HEK293 (cell line): ENCODE measurements at regions not wholly inside any gene's neighbourhood (a gene's known extent, or its start where the extent isn't known, plus 50 kb on each side); places are given as distances from the start of the nearest gene placed in this dataset.

Source experiments
- CTCF ChIP-seq: fragments of 450-650 bp; formaldehyde crosslinking; IDR thresholded peaks from 2 replicates; pipeline ENCODE4 v1.5.1; 2016; ENCODE audit warnings: missing biosample characterization, missing genetic modification characterization
- REST ChIP-seq: fragments of 450-650 bp; formaldehyde crosslinking; IDR thresholded peaks from 2 replicates; pipeline ENCODE4 v1.5.1; 2016; ENCODE audit warnings: missing biosample characterization, missing genetic modification characterization
- ZNF18 ChIP-seq: fragments of 450-650 bp; formaldehyde crosslinking; IDR thresholded peaks from 2 replicates; pipeline ENCODE4 v1.5.1; 2016; ENCODE audit warnings: missing biosample characterization, missing genetic modification characterization
- ZNF26 ChIP-seq: fragments of 450-650 bp; formaldehyde crosslinking; IDR thresholded peaks from 2 replicates; pipeline ENCODE4 v1.5.1; 2016; ENCODE audit warnings: missing biosample characterization, missing genetic modification characterization
- ZNF366 ChIP-seq: fragments of 450-650 bp; formaldehyde crosslinking; conservative IDR thresholded peaks from 2 replicates; pipeline ENCODE4 v1.5.1; 2016; ENCODE audit warnings: missing biosample characterization, missing genetic modification characterization
- ZNF391 ChIP-seq: fragments of 450-650 bp; formaldehyde crosslinking; IDR thresholded peaks from 2 replicates; pipeline ENCODE4 v1.5.1; 2016; ENCODE audit warnings: low read depth, missing biosample characterization, missing genetic modification characterization, borderline replicate concordance
- ZNF660 ChIP-seq: fragments of 450-650 bp; IDR thresholded peaks from 2 replicates; pipeline ENCODE4 v1.5.1; 2018; ENCODE audit warnings: missing biosample characterization, mild to moderate bottlenecking, missing genetic modification characterization
- ZNF677 ChIP-seq: fragments of 450-650 bp; IDR thresholded peaks from 2 replicates; pipeline ENCODE4 v1.5.0; 2018; ENCODE audit warnings: missing biosample characterization, mild to moderate bottlenecking, missing genetic modification characterization, moderate library complexity
- ZNF768 ChIP-seq: fragments of 450-650 bp; formaldehyde crosslinking; IDR thresholded peaks from 2 replicates; pipeline ENCODE4 v1.5.1; 2018; ENCODE audit warnings: missing biosample characterization, mild to moderate bottlenecking, missing genetic modification characterization

GRCh38 chr10:9625304-9625703 lies 1392.4 kb upstream of the CELF2 start:
- TF ChIP-seq CTCF (tag by site-specific recombination) (no peak), REST (tag by site-specific recombination) (no peak), ZNF26 (tag by site-specific recombination) (no peak), ZNF18 (tag by site-specific recombination) (no peak), ZNF366 (no peak), ZNF391 (tag by site-specific recombination) (no peak), ZNF660 (tag by site-specific recombination) (no peak), ZNF677 (tag by site-specific recombination) (no peak), ZNF768 (no peak)
